NCI-H748 (cell line): ENCODE measurements at regions not wholly inside any gene's neighbourhood (a gene's known extent, or its start where the extent isn't known, plus 50 kb on each side); places are given as distances from the start of the nearest gene placed in this dataset.
"Not testable (repeated sequence)": the region's sequence is repeated elsewhere in the genome, so short reads cannot be mapped to it uniquely, and the experiment has no call there.

Experiments used
- DNase-seq: peaks from one replicate; lab custom pipeline; 2025; ENCODE audit not compliant: unreplicated experiment; lab: John Stamatoyannopoulos, UW

- DNase-seq = peak; percentile 35
Observed at GRCh38 chr6:14506656-14507246, 389.2 kb downstream of the CD83 start.

GRCh38 chr6:14509120-14509519 lies 391.5 kb downstream of the CD83 start:
- DNase-seq = no peak

- DNase-seq = no peak
Observed at GRCh38 chr6:14510038-14510437, 392.5 kb downstream of the CD83 start.

- DNase-seq = no peak
Observed at GRCh38 chr6:14511061-14511586, 393.6 kb downstream of the CD83 start.

GRCh38 chr6:14512246-14512645 lies 394.7 kb downstream of the CD83 start:
- no peak for DNase-seq

GRCh38 chr6:14513496-14514393 lies 396.2 kb downstream of the CD83 start:
- no peak for DNase-seq

GRCh38 chr6:14516956-14517355 lies 399.4 kb downstream of the CD83 start:
- DNase-seq = no peak

GRCh38 chr6:14517516-14518105 lies 400.0 kb downstream of the CD83 start:
- no peak for DNase-seq

GRCh38 chr6:14518515-14519217 lies 401.1 kb downstream of the CD83 start:
- DNase-seq = no peak

GRCh38 chr6:14520029-14520428 lies 402.5 kb downstream of the CD83 start:
- no peak for DNase-seq

GRCh38 chr6:14520536-14520935 lies 403.0 kb downstream of the CD83 start:
- DNase-seq = no peak

- DNase-seq = no peak
Observed at GRCh38 chr6:14521141-14521540, 403.6 kb downstream of the CD83 start.

GRCh38 chr6:14521861-14522260 lies 404.3 kb downstream of the CD83 start:
- DNase-seq = not testable (repeated sequence)

GRCh38 chr6:14524319-14524718 lies 406.7 kb downstream of the CD83 start:
- no peak for DNase-seq

- DNase-seq = no peak
Observed at GRCh38 chr6:14530385-14530784, 412.8 kb downstream of the CD83 start.

GRCh38 chr6:14533446-14533845 lies 415.9 kb downstream of the CD83 start:
- peak; percentile 51 for DNase-seq

- DNase-seq = no peak
Observed at GRCh38 chr6:14537030-14537429, 419.5 kb downstream of the CD83 start.

- no peak for DNase-seq
Observed at GRCh38 chr6:14540276-14540675, 422.7 kb downstream of the CD83 start.

GRCh38 chr6:14540810-14541540 lies 423.4 kb downstream of the CD83 start:
- DNase-seq = peak; percentile 32

GRCh38 chr6:14542670-14543366 lies 425.2 kb downstream of the CD83 start:
- peak; percentile 51 for DNase-seq
